ENCODE measurements at regions not wholly inside any gene's neighbourhood (a gene's known extent, or its start where the extent isn't known, plus 50 kb on each side); places are given as distances from the start of the nearest gene placed in this dataset.

- POLR2A ChIA-PET: interaction anchor here (2.0 kb wide), 1 partner anchor 49 kb away, joined by 12 read pairs; no protein-coding TSS in a partner anchor
- FAIRE-seq: no peak
- Histone ChIP-seq H3K27ac (ENCODE audit: extremely low read depth, low read depth, low read length) (no peak overlapping the region), H3K79me2 (ENCODE audit: control insufficient read depth, insufficient read depth, low read length) (no peaks in the 10 kb centered on the region), H2AFZ (ENCODE audit: low read depth, low read length) (no peak overlapping the region), H3K36me3 (ENCODE audit: control insufficient read depth, insufficient read depth, low read length) (no peaks in the 10 kb centered on the region), H3K9ac (ENCODE audit: insufficient read depth in 1 of 2, low read depth in 2 of 2, low read length in 2 of 2) (no peak overlapping the region), H3K9me1 (ENCODE audit: control insufficient read depth, insufficient read depth, low read length) (no peaks in the 10 kb centered on the region), H4K20me1 (replicated peaks; ENCODE audit: control insufficient read depth, insufficient read depth, low read length) (no peaks in the 10 kb centered on the region), H3K4me1 (replicated peaks in 1 of 2; ENCODE audit: control insufficient read depth in 2 of 2, insufficient read depth in 2 of 2, low read length in 2 of 2) (peaks cover 0 to 6% of the 10 kb centered on the region in 2 experiments; a peak in 1 of 5 replicates), H3K4me2 (ENCODE audit: insufficient read depth, low read length) (no peak overlapping the region), H3K27me3 (ENCODE audit: control insufficient read depth in 2 of 2, insufficient read depth in 2 of 2, low read length in 2 of 2) (peaks cover 0 to 7% of the 10 kb centered on the region in 2 experiments; a peak in 2 of 5 replicates), H3K4me3 (no peak overlapping the region), H3K9me3 (replicated peaks; ENCODE audit: control insufficient read depth, insufficient read depth, low read depth, low read length) (peaks cover 5% of the 10 kb centered on the region; the same call in 1 of the 2 replicates)
- CTCF ChIA-PET (ENCODE audit: low intra/inter-chr PET ratio): no interaction called here
- 43% methylated on average over 21 of the region's 41 CpGs for WGBS (ENCODE audit: insufficient coverage, low coverage, missing lambda C conversion rate)
- TF ChIP-seq SNAPC5 (CRISPR knock-in tag; IDR thresholded peaks at IDR 0.05): no peak
- no peak for TF ChIP-seq RBM17 (IDR thresholded peaks at IDR 0.05; ENCODE audit: borderline replicate concordance, low read depth, low read length)
- no peak for TF ChIP-seq MTA1 (IDR thresholded peaks at IDR 0.05; ENCODE audit: borderline replicate concordance)
- no peak for TF ChIP-seq YY1 (IDR thresholded peaks at IDR 0.05; ENCODE audit: borderline replicate concordance in 1 of 3, control insufficient read depth in 1 of 3, extremely low read depth in 1 of 3, insufficient read depth in 3 of 3, insufficient read length in 1 of 3, insufficient replicate concordance in 2 of 3, low read depth in 1 of 3, low read length in 2 of 3)
- TF ChIP-seq EZH2 (IDR thresholded peaks at IDR 0.05; ENCODE audit: borderline replicate concordance, low read depth, low read length): no peak
- peak; percentile 35; the same call in 1 of the 2 replicates for TF ChIP-seq POLR2G (IDR thresholded peaks at IDR 0.05; ENCODE audit: low read depth, low read length)
- no peak for TF ChIP-seq OTX1 (CRISPR knock-in tag; IDR thresholded peaks at IDR 0.05)
- intact Hi-C loops (cut with micrococcal nuclease): no loop called here
- no peak for DNase-seq (ENCODE audit: extremely low read depth in 1 of 4, low spot score in 3 of 4)
- ATAC-seq: no peak
- BruUV-seq (replicated peaks): no TSS peak
- in situ Hi-C loops (cut with MboI): no loop called here
These were observed 88.7 kb upstream of the RPH3AL start for GRCh38 chr17:441155-441950.

Measured in K562 (cell line).